ENCODE measurements at regions not wholly inside any gene's neighbourhood (a gene's known extent, or its start where the extent isn't known, plus 50 kb on each side); places are given as distances from the start of the nearest gene placed in this dataset. TPM values are rescaled to one million over a fixed set of nuclear protein-coding genes. Genes with fewer than 3 reads are reported as not detected.

- Histone ChIP-seq H3K18ac (ENCODE audit: low read length) (no peak overlapping the region), H3K14ac (ENCODE audit: low read length) (no peak overlapping the region), H3K36me3 (replicated peaks in 1 of 2; ENCODE audit: control insufficient read depth in 2 of 2, insufficient read depth in 2 of 2, low read length in 2 of 2) (no peaks in the 10 kb centered on the region), H2BK12ac (ENCODE audit: low read length) (no peak overlapping the region), H2BK5ac (ENCODE audit: low read length) (no peak overlapping the region), H3K4me1 (ENCODE audit: control insufficient read depth in 2 of 2, insufficient read depth in 1 of 2, low read depth in 1 of 2, low read length in 2 of 2) (no peaks in the 10 kb centered on the region), H3K79me1 (ENCODE audit: low read depth, low read length) (no peaks in the 10 kb centered on the region), H3K4me3 (ENCODE audit: low read length in 2 of 2) (no peak overlapping the region), H3K27me3 (ENCODE audit: control insufficient read depth in 3 of 3, insufficient read depth in 3 of 3, low read depth in 1 of 3, low read length in 3 of 3) (no peaks in the 10 kb centered on the region), H2AFZ (ENCODE audit: low read length) (no peak overlapping the region), H2AK5ac (ENCODE audit: low read depth, low read length) (no peak overlapping the region), H3K23ac (ENCODE audit: low read depth, low read length, poor library complexity) (no peak overlapping the region), H4K91ac (ENCODE audit: low read depth, low read length, poor library complexity) (no peak overlapping the region), H2BK120ac (ENCODE audit: low read depth, low read length) (no peak overlapping the region), H3K9ac (ENCODE audit: low read depth, low read length, poor library complexity) (no peak overlapping the region), H2BK15ac (ENCODE audit: low read length) (no peak overlapping the region), H3K9me3 (replicated peaks in 1 of 2; ENCODE audit: control insufficient read depth in 2 of 2, insufficient read depth in 1 of 2, low read depth in 1 of 2, low read length in 2 of 2) (no peaks in the 10 kb centered on the region), H3K4ac (ENCODE audit: low read length) (no peak overlapping the region), H3K4me2 (ENCODE audit: insufficient read depth, low read length, poor library complexity, severe bottlenecking) (no peak overlapping the region), H3K27ac (replicated peaks; ENCODE audit: low read length) (no peak overlapping the region), H4K8ac (ENCODE audit: low read depth, low read length) (no peak overlapping the region)
- WGBS, 2 donors (ENCODE audit: extremely low coverage in 2 of 2, insufficient read length in 2 of 2, insufficient replicate concordance in 1 of 2): no CpG with 5 or more reads among the region's 2 CpGs
- no peak for DNase-seq (ENCODE audit: low spot score)
These were observed 55.6 kb upstream of the PRMT6 start for GRCh38 chr1:107000902-107001301.

- Histone ChIP-seq H2BK120ac (ENCODE audit: low read depth, low read length) (no peak overlapping the region), H3K4me3 (ENCODE audit: low read length in 2 of 2) (no peak overlapping the region), H2BK5ac (ENCODE audit: low read length) (no peak overlapping the region), H2AK5ac (ENCODE audit: low read depth, low read length) (no peak overlapping the region), H4K91ac (ENCODE audit: low read depth, low read length, poor library complexity) (no peak overlapping the region), H3K4me1 (ENCODE audit: control insufficient read depth in 2 of 2, insufficient read depth in 1 of 2, low read depth in 1 of 2, low read length in 2 of 2) (no peaks in the 10 kb centered on the region), H3K4me2 (ENCODE audit: insufficient read depth, low read length, poor library complexity, severe bottlenecking) (no peak overlapping the region), H3K23ac (ENCODE audit: low read depth, low read length, poor library complexity) (no peak overlapping the region), H3K36me3 (replicated peaks in 1 of 2; ENCODE audit: control insufficient read depth in 2 of 2, insufficient read depth in 2 of 2, low read length in 2 of 2) (no peaks in the 10 kb centered on the region), H3K14ac (ENCODE audit: low read length) (no peak overlapping the region), H3K27ac (replicated peaks; ENCODE audit: low read length) (no peak overlapping the region), H2BK12ac (ENCODE audit: low read length) (no peak overlapping the region), H3K4ac (ENCODE audit: low read length) (no peak overlapping the region), H2BK15ac (ENCODE audit: low read length) (no peak overlapping the region), H3K9me3 (replicated peaks in 1 of 2; ENCODE audit: control insufficient read depth in 2 of 2, insufficient read depth in 1 of 2, low read depth in 1 of 2, low read length in 2 of 2) (no peaks in the 10 kb centered on the region), H3K9ac (ENCODE audit: low read depth, low read length, poor library complexity) (no peak overlapping the region), H2AFZ (ENCODE audit: low read length) (no peak overlapping the region), H3K18ac (ENCODE audit: low read length) (no peak overlapping the region), H3K27me3 (ENCODE audit: control insufficient read depth in 3 of 3, insufficient read depth in 3 of 3, low read depth in 1 of 3, low read length in 3 of 3) (no peaks in the 10 kb centered on the region), H3K79me1 (ENCODE audit: low read depth, low read length) (no peaks in the 10 kb centered on the region), H4K8ac (ENCODE audit: low read depth, low read length) (no peak overlapping the region)
- DNase-seq (ENCODE audit: low spot score): no peak
These were observed 52.5 kb upstream of the PRMT6 start for GRCh38 chr1:107003972-107004371.

- Histone ChIP-seq H2BK15ac (ENCODE audit: low read length) (no peak overlapping the region), H3K23ac (ENCODE audit: low read depth, low read length, poor library complexity) (no peak overlapping the region), H3K4me3 (ENCODE audit: low read length in 2 of 2) (no peak overlapping the region), H2AFZ (ENCODE audit: low read length) (no peak overlapping the region), H3K4ac (ENCODE audit: low read length) (no peak overlapping the region), H3K36me3 (replicated peaks in 1 of 2; ENCODE audit: control insufficient read depth in 2 of 2, insufficient read depth in 2 of 2, low read length in 2 of 2) (no peaks in the 10 kb centered on the region), H2AK5ac (ENCODE audit: low read depth, low read length) (no peak overlapping the region), H3K4me2 (ENCODE audit: insufficient read depth, low read length, poor library complexity, severe bottlenecking) (no peak overlapping the region), H4K91ac (ENCODE audit: low read depth, low read length, poor library complexity) (no peak overlapping the region), H3K27me3 (ENCODE audit: control insufficient read depth in 3 of 3, insufficient read depth in 3 of 3, low read depth in 1 of 3, low read length in 3 of 3) (no peaks in the 10 kb centered on the region), H3K79me1 (ENCODE audit: low read depth, low read length) (no peaks in the 10 kb centered on the region), H3K14ac (ENCODE audit: low read length) (no peak overlapping the region), H4K8ac (ENCODE audit: low read depth, low read length) (no peak overlapping the region), H3K4me1 (ENCODE audit: control insufficient read depth in 2 of 2, insufficient read depth in 1 of 2, low read depth in 1 of 2, low read length in 2 of 2) (no peaks in the 10 kb centered on the region), H3K9ac (ENCODE audit: low read depth, low read length, poor library complexity) (no peak overlapping the region), H3K18ac (ENCODE audit: low read length) (no peak overlapping the region), H2BK12ac (ENCODE audit: low read length) (no peak overlapping the region), H2BK120ac (ENCODE audit: low read depth, low read length) (no peak overlapping the region), H2BK5ac (ENCODE audit: low read length) (no peak overlapping the region), H3K27ac (replicated peaks; ENCODE audit: low read length) (no peak overlapping the region), H3K9me3 (replicated peaks in 1 of 2; ENCODE audit: control insufficient read depth in 2 of 2, insufficient read depth in 1 of 2, low read depth in 1 of 2, low read length in 2 of 2) (no peaks in the 10 kb centered on the region)
- no peak for DNase-seq (ENCODE audit: low spot score)
These were observed 52.1 kb upstream of the PRMT6 start for GRCh38 chr1:107004421-107004820.

Small RNA genes lying in the stretch of these regions (small RNA-seq; reads per million reads assigned to genes)
- not detected for gene AL596327.1 (ENCODE audit: insufficient read depth)
- gene SEPT2P1 (ENCODE audit: insufficient read depth): not detected
